ENCODE measurements at regions not wholly inside any gene's neighbourhood (a gene's known extent, or its start where the extent isn't known, plus 50 kb on each side); places are given as distances from the start of the nearest gene placed in this dataset.
A peak's percentile ranks its signal among the peaks of the same experiment; 100 is the strongest.
"Not testable (repeated sequence)": the region's sequence is repeated elsewhere in the genome, so short reads cannot be mapped to it uniquely, and the experiment has no call there.

GRCh38 chr20:24418731-24419130 lies 50.7 kb upstream of the SYNDIG1 start:
- no peak for DNase-seq (ENCODE audit: low spot score)

- DNase-seq (ENCODE audit: low spot score) = no peak
These were observed 51.9 kb upstream of the SYNDIG1 start for GRCh38 chr20:24417485-24417884.

- DNase-seq (ENCODE audit: low spot score) = not testable (repeated sequence)
These were observed 54.0 kb upstream of the SYNDIG1 start for GRCh38 chr20:24415444-24415843.

GRCh38 chr20:24411834-24412216 lies 57.6 kb upstream of the SYNDIG1 start:
- DNase-seq (ENCODE audit: low spot score) = no peak

- DNase-seq (ENCODE audit: low spot score) = no peak
These were observed 58.2 kb upstream of the SYNDIG1 start for GRCh38 chr20:24411003-24411833.

GRCh38 chr20:24407151-24407550 lies 62.3 kb upstream of the SYNDIG1 start:
- no peak for DNase-seq (ENCODE audit: low spot score)

GRCh38 chr20:24406750-24407149 lies 62.7 kb upstream of the SYNDIG1 start:
- DNase-seq (ENCODE audit: low spot score) = no peak

- DNase-seq (ENCODE audit: low spot score) = no peak
These were observed 63.2 kb upstream of the SYNDIG1 start for GRCh38 chr20:24406251-24406650.

GRCh38 chr20:24405810-24406209 lies 63.6 kb upstream of the SYNDIG1 start:
- no peak for DNase-seq (ENCODE audit: low spot score)

- DNase-seq (ENCODE audit: low spot score) = no peak
These were observed 66.0 kb upstream of the SYNDIG1 start for GRCh38 chr20:24403406-24403805.

GRCh38 chr20:24402188-24402587 lies 67.2 kb upstream of the SYNDIG1 start:
- no peak for DNase-seq (ENCODE audit: low spot score)

- DNase-seq (ENCODE audit: low spot score) = no peak
These were observed 74.3 kb upstream of the SYNDIG1 start for GRCh38 chr20:24395151-24395550.

- no peak for DNase-seq (ENCODE audit: low spot score)
These were observed 75.5 kb upstream of the SYNDIG1 start for GRCh38 chr20:24393903-24394302.

- no peak for DNase-seq (ENCODE audit: low spot score)
These were observed 76.8 kb upstream of the SYNDIG1 start for GRCh38 chr20:24392612-24393011.

GRCh38 chr20:24389686-24390085 lies 79.7 kb upstream of the SYNDIG1 start:
- no peak for DNase-seq (ENCODE audit: low spot score)

GRCh38 chr20:24388828-24389380 lies 80.5 kb upstream of the SYNDIG1 start:
- peak; percentile 16 for DNase-seq (ENCODE audit: low spot score)

GRCh38 chr20:24385547-24385946 lies 83.9 kb upstream of the SYNDIG1 start:
- DNase-seq (ENCODE audit: low spot score) = no peak

GRCh38 chr20:24384865-24385264 lies 84.6 kb upstream of the SYNDIG1 start:
- DNase-seq (ENCODE audit: low spot score) = no peak

- no peak for DNase-seq (ENCODE audit: low spot score)
These were observed 86.7 kb upstream of the SYNDIG1 start for GRCh38 chr20:24382743-24383142.

- no peak for DNase-seq (ENCODE audit: low spot score)
These were observed 87.1 kb upstream of the SYNDIG1 start for GRCh38 chr20:24382331-24382730.

GRCh38 chr20:24381886-24382285 lies 87.5 kb upstream of the SYNDIG1 start:
- no peak for DNase-seq (ENCODE audit: low spot score)

GRCh38 chr20:24379484-24379927 lies 89.9 kb upstream of the SYNDIG1 start:
- DNase-seq (ENCODE audit: low spot score) = peak; percentile 25

- no peak for DNase-seq (ENCODE audit: low spot score)
These were observed 90.6 kb upstream of the SYNDIG1 start for GRCh38 chr20:24378661-24379483.
